Keratinocyte (primary cell): ENCODE measurements at regions not wholly inside any gene's neighbourhood (a gene's known extent, or its start where the extent isn't known, plus 50 kb on each side); places are given as distances from the start of the nearest gene placed in this dataset.

Experiments used
- DNase-seq: peaks from one replicate; pipeline ENCODE4 v3.0.0-alpha.2; 2011; ENCODE audit warnings: low read depth, missing footprints, low spot score
- FAIRE-seq: peaks from 2 replicates; lab custom pipeline; 2011; peaks lifted over from hg19 to GRCh38; lab: Jason Lieb, UNC
- H2AFZ ChIP-seq: 2 replicates; pipeline ENCODE4 v1.6.0; 2012; ENCODE audit warnings: low read length, control low read depth, inconsistent platforms; ENCODE audit not compliant: control insufficient read depth
- H3K27ac ChIP-seq: 2 replicates; pipeline ENCODE4 v1.5.1; 2011; ENCODE audit warnings: low read length; ENCODE audit not compliant: control insufficient read depth, insufficient read depth
- H3K27me3 ChIP-seq: 3 replicates; pipeline ENCODE4 v1.6.0; 2011; ENCODE audit warnings: low read length; ENCODE audit not compliant: control insufficient read depth, insufficient read depth; ENCODE audit errors: extremely low read depth
- H3K36me3 ChIP-seq, 2 experiments: 2 replicates in 1 of 2; 3 replicates in 1 of 2; pipeline ENCODE4 v1.5.1; 2011; ENCODE audit warnings: low read length in 2 of 2, mild to moderate bottlenecking in 1 of 2; ENCODE audit not compliant: control insufficient read depth in 2 of 2, insufficient read depth in 2 of 2; ENCODE audit errors: extremely low read depth in 1 of 2
- H3K4me1 ChIP-seq: 3 replicates; pipeline ENCODE4 v1.5.1; 2011; ENCODE audit warnings: low read length; ENCODE audit not compliant: control insufficient read depth, insufficient read depth; ENCODE audit errors: extremely low read depth
- H3K4me2 ChIP-seq: 3 replicates; pipeline ENCODE4 v1.6.0; 2011; ENCODE audit warnings: low read depth, low read length; ENCODE audit not compliant: control insufficient read depth, insufficient read depth; ENCODE audit errors: extremely low read depth
- H3K4me3 ChIP-seq, 3 experiments: fragments of 200-600 bp in 1 of 3; sonication (generic) in 1 of 3; 2 replicates in 2 of 3; 3 replicates in 1 of 3; pipeline ENCODE4 v1.5.1; 2011 to 2016; ENCODE audit warnings: low read length in 3 of 3, mild to moderate bottlenecking in 3 of 3, control low read depth in 2 of 3, inconsistent platforms in 1 of 3, low read depth in 1 of 3, mixed read lengths in 1 of 3, mixed run types in 1 of 3, moderate library complexity in 1 of 3; ENCODE audit not compliant: control insufficient read depth in 2 of 3, insufficient read depth in 2 of 3; ENCODE audit errors: extremely low read depth in 1 of 3
- H3K79me2 ChIP-seq: 2 replicates; pipeline ENCODE4 v1.6.0; 2012; ENCODE audit warnings: low read length; ENCODE audit not compliant: control insufficient read depth, insufficient read depth
- H3K9ac ChIP-seq: 3 replicates; pipeline ENCODE4 v1.6.0; 2011; ENCODE audit warnings: low read length; ENCODE audit not compliant: control insufficient read depth, insufficient read depth; ENCODE audit errors: extremely low read depth
- H3K9me1 ChIP-seq: 3 replicates; pipeline ENCODE4 v1.6.0; 2011; ENCODE audit warnings: low read length; ENCODE audit not compliant: control insufficient read depth, insufficient read depth; ENCODE audit errors: extremely low read depth
- H3K9me3 ChIP-seq: 2 replicates; pipeline ENCODE4 v1.5.1; 2012; ENCODE audit warnings: low read depth, low read length; ENCODE audit not compliant: control insufficient read depth
- H4K20me1 ChIP-seq: 3 replicates; pipeline ENCODE4 v1.6.0; 2011; ENCODE audit warnings: low read length; ENCODE audit not compliant: control insufficient read depth, insufficient read depth; ENCODE audit errors: extremely low read depth
- EZH2 ChIP-seq: IDR thresholded peaks from one replicate; pipeline ENCODE4 v1.6.1; 2012; ENCODE audit warnings: inconsistent platforms, mild to moderate bottlenecking, low read length, moderate library complexity
- dilution Hi-C: fragments of 300-500 bp; cut with MboI; formaldehyde crosslinking; loops from one replicate; pipeline ENCODE4 v1.7.0; 2020; ENCODE audit warnings: low sequenced_read_pairs; ENCODE audit not compliant: extremely low pct_ligation_motif_present
- TF ChIP-seq, protein P1 (sequence below), 3 experiments: IDR thresholded peaks in 1 of 3; conservative IDR thresholded peaks in 1 of 3; optimal IDR thresholded peaks in 1 of 3; 2 replicates in 2 of 3; 3 replicates in 1 of 3; pipeline versions ENCODE3 to v1.5.1; 2011; ENCODE audit warnings: low read length in 3 of 3, mild to moderate bottlenecking in 3 of 3, moderate library complexity in 2 of 3, control low read depth in 1 of 3, inconsistent platforms in 1 of 3; ENCODE audit not compliant: insufficient read depth in 2 of 3; ENCODE audit errors: extremely low read depth in 1 of 3

DNA sequence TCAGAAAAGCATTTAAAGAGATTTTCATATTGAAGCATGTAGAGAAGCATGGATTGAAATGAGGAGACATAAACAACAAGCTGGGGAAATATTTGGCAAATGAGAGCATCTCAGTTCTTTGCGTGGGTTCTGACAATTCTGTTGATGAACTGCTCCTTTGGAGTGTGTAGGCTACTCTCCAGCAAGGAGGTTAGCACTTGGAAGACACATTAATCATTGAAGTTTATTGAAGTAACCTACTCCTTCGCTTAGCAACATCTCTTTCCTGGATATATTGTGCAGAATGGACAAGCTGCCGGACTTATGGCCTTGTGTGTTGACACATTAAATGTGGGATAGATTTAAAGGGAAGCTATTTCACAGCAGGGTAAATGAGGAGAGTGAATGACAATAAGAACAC is 354.5 kb upstream of the VWC2 start:
- Histone ChIP-seq H3K9me1 (no peaks in the 10 kb centered on the region), H2AFZ (no peak overlapping the region), H3K9me3 (no peaks in the 10 kb centered on the region), H3K9ac (no peak overlapping the region), H3K36me3 (no peaks in the 10 kb centered on the region), H3K4me1 (no peaks in the 10 kb centered on the region), H3K4me3 (no peak overlapping the region), H3K27ac (no peak overlapping the region), H3K79me2 (no peaks in the 10 kb centered on the region), H4K20me1 (no peaks in the 10 kb centered on the region), H3K4me2 (no peak overlapping the region), H3K27me3 (no peaks in the 10 kb centered on the region)
- DNase-seq (no peak), FAIRE-seq (no peak)
- TF ChIP-seq, protein P1, sequence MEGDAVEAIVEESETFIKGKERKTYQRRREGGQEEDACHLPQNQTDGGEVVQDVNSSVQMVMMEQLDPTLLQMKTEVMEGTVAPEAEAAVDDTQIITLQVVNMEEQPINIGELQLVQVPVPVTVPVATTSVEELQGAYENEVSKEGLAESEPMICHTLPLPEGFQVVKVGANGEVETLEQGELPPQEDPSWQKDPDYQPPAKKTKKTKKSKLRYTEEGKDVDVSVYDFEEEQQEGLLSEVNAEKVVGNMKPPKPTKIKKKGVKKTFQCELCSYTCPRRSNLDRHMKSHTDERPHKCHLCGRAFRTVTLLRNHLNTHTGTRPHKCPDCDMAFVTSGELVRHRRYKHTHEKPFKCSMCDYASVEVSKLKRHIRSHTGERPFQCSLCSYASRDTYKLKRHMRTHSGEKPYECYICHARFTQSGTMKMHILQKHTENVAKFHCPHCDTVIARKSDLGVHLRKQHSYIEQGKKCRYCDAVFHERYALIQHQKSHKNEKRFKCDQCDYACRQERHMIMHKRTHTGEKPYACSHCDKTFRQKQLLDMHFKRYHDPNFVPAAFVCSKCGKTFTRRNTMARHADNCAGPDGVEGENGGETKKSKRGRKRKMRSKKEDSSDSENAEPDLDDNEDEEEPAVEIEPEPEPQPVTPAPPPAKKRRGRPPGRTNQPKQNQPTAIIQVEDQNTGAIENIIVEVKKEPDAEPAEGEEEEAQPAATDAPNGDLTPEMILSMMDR (optimal IDR thresholded peaks at IDR 0.05 in 1 of 3, IDR thresholded peaks at IDR 0.05 in 1 of 3, conservative IDR thresholded peaks at IDR 0.05 in 1 of 3; ENCODE audit: extremely low read depth in 1 of 3, insufficient read depth in 2 of 3, low read length in 3 of 3), result no peak
- no peak for TF ChIP-seq EZH2
- dilution Hi-C loops, result no loop called here

DNA sequence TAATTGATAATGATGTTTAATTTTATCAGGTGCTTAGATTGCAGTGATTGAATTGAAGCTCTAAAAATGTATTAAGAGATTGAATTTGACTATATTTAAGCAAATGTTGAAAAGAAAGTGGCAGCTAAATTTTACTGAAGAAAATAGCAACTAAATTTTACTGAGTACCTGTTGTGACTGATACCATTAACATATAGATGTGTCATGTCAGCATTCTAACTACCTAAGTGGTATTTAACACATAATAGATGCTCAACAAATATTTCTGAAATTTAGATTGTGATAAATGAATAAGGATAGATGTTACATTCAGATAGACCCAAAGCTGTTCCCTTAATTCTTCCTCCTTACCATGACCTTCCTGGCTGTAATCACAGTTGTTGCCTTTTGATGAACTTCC is 350.9 kb upstream of the VWC2 start:
- H2AFZ ChIP-seq, result no peak overlapping the region
- no peaks in the 10 kb centered on the region for H3K9me1 ChIP-seq
- H3K9ac ChIP-seq, result no peak overlapping the region
- DNase-seq (no peak), FAIRE-seq (no peak)
- H3K36me3 ChIP-seq, result no peaks in the 10 kb centered on the region
- H3K79me2 ChIP-seq, result no peaks in the 10 kb centered on the region
- H3K4me2 ChIP-seq, result no peak overlapping the region
- no peaks in the 10 kb centered on the region for H3K4me1 ChIP-seq
- H4K20me1 ChIP-seq, result no peaks in the 10 kb centered on the region
- TF ChIP-seq, protein P1 (optimal IDR thresholded peaks at IDR 0.05 in 1 of 3, IDR thresholded peaks at IDR 0.05 in 1 of 3, conservative IDR thresholded peaks at IDR 0.05 in 1 of 3; ENCODE audit: extremely low read depth in 1 of 3, insufficient read depth in 2 of 3, low read length in 3 of 3), result no peak
- TF ChIP-seq EZH2, result no peak
- no peak overlapping the region for H3K4me3 ChIP-seq
- dilution Hi-C loops, result no loop called here
- H3K9me3 ChIP-seq, result no peaks in the 10 kb centered on the region
- no peak overlapping the region for H3K27ac ChIP-seq
- H3K27me3 ChIP-seq, result no peaks in the 10 kb centered on the region
